ENCODE measurements at regions not wholly inside any gene's neighbourhood (a gene's known extent, or its start where the extent isn't known, plus 50 kb on each side); places are given as distances from the start of the nearest gene placed in this dataset.

GRCh38 chr1:57550092-57550491, 126.2 kb upstream of the DAB1 start:
- H3K27me3 ChIP-seq (replicated peaks in 1 of 7): no peaks in the 10 kb centered on the region
- 10 to 20% (median 13%) methylated on average over 1 of the region's 1 CpG for WGBS, 5 donors
- intact Hi-C loops (cut with DNase I; ENCODE audit: low total_unique reads): no loop called here
- H3K36me3 ChIP-seq: no peaks in the 10 kb centered on the region
- H3K27ac ChIP-seq: no peak overlapping the region
- TF ChIP-seq CTCF (IDR thresholded peaks at IDR 0.05 in 8 of 11, conservative IDR thresholded peaks at IDR 0.05 in 3 of 11) (no peak), POLR2AphosphoS5 (IDR thresholded peaks at IDR 0.05) (no peak), POLR2A (IDR thresholded peaks at IDR 0.05) (no peak)
- no peaks in the 10 kb centered on the region for H3K9me3 ChIP-seq
- no peak for DNase-seq
- no peaks in the 10 kb centered on the region for H3K4me1 ChIP-seq
- H3K4me3 ChIP-seq: no peak overlapping the region

- no peaks in the 10 kb centered on the region for H3K9me3 ChIP-seq
- no peaks in the 10 kb centered on the region for H3K4me1 ChIP-seq
- H3K4me3 ChIP-seq: no peak overlapping the region
- H3K36me3 ChIP-seq: no peaks in the 10 kb centered on the region
- 75 to 82% (median 76%) methylated on average over 4 of the region's 4 CpGs for WGBS, 5 donors
- no peak for DNase-seq
- H3K27me3 ChIP-seq (replicated peaks in 1 of 7): no peaks in the 10 kb centered on the region
- no peak overlapping the region for H3K27ac ChIP-seq
- intact Hi-C loops (cut with DNase I; ENCODE audit: low total_unique reads): no loop called here
- TF ChIP-seq POLR2A (IDR thresholded peaks at IDR 0.05) (no peak), POLR2AphosphoS5 (IDR thresholded peaks at IDR 0.05) (no peak), CTCF (IDR thresholded peaks at IDR 0.05 in 8 of 11, conservative IDR thresholded peaks at IDR 0.05 in 3 of 11) (no peak)
These were observed 125.4 kb upstream of the DAB1 start for GRCh38 chr1:57549300-57549699.

- Histone ChIP-seq H3K4me1 (no peaks in the 10 kb centered on the region), H3K4me3 (no peak overlapping the region), H3K27me3 (replicated peaks in 1 of 7) (no peaks in the 10 kb centered on the region), H3K9me3 (no peaks in the 10 kb centered on the region), H3K36me3 (no peaks in the 10 kb centered on the region), H3K27ac (no peak overlapping the region)
- TF ChIP-seq CTCF (IDR thresholded peaks at IDR 0.05 in 8 of 11, conservative IDR thresholded peaks at IDR 0.05 in 3 of 11): no peak
- TF ChIP-seq POLR2AphosphoS5 (IDR thresholded peaks at IDR 0.05): no peak
- no peak for TF ChIP-seq POLR2A (IDR thresholded peaks at IDR 0.05)
- 60 to 68% (median 61%) methylated on average over 5 of the region's 5 CpGs for WGBS, 5 donors
- DNase-seq: no peak
- intact Hi-C loops (cut with DNase I; ENCODE audit: low total_unique reads): no loop called here
These were observed 122.9 kb upstream of the DAB1 start for GRCh38 chr1:57546549-57547330.

- no peak for DNase-seq
- intact Hi-C loops (cut with DNase I; ENCODE audit: low total_unique reads): no loop called here
- WGBS, 5 donors: 22 to 34% (median 28%) methylated on average over 2 of the region's 2 CpGs
These were observed 120.5 kb upstream of the DAB1 start for GRCh38 chr1:57544345-57544744.

More at GRCh38 chr1:57544345-57544744, 120.5 kb upstream of the DAB1 start:
- Histone ChIP-seq H3K27ac (no peak overlapping the region), H3K9me3 (no peaks in the 10 kb centered on the region), H3K4me3 (no peak overlapping the region), H3K27me3 (replicated peaks in 1 of 7) (no peaks in the 10 kb centered on the region), H3K4me1 (no peaks in the 10 kb centered on the region), H3K36me3 (no peaks in the 10 kb centered on the region)
- TF ChIP-seq POLR2A (IDR thresholded peaks at IDR 0.05): no peak
- no peak for TF ChIP-seq CTCF (IDR thresholded peaks at IDR 0.05 in 8 of 11, conservative IDR thresholded peaks at IDR 0.05 in 3 of 11)
- TF ChIP-seq POLR2AphosphoS5 (IDR thresholded peaks at IDR 0.05): no peak

Measured in spleen (tissue), 11 donors.